Activated CD8-positive, alpha-beta memory T cell treated with anti-CD3 and anti-CD28 coated beads for 48 hours (primary cell): ENCODE measurements at regions not wholly inside any gene's neighbourhood (a gene's known extent, or its start where the extent isn't known, plus 50 kb on each side); places are given as distances from the start of the nearest gene placed in this dataset.

ENCODE experiments used
- DNase-seq, 3 experiments: peaks; one replicate each; pipeline ENCODE4 v3.0.0-alpha.2; 2020; ENCODE audit warnings: low read depth in 2 of 3, low spot score in 2 of 3

- DNase-seq = no peak
These were observed 98.9 kb upstream of the WNT4 start for GRCh38 chr1:22241811-22242210.

GRCh38 chr1:22245100-22245650, 102.3 kb upstream of the WNT4 start:
- no peak for DNase-seq

- no peak for DNase-seq
These were observed 102.8 kb upstream of the WNT4 start for GRCh38 chr1:22245726-22246125.

- no peak for DNase-seq
These were observed 104.0 kb upstream of the WNT4 start for GRCh38 chr1:22246755-22247480.

- DNase-seq = no peak
These were observed 104.8 kb upstream of the WNT4 start for GRCh38 chr1:22247527-22248245.

- no peak for DNase-seq
These were observed 105.8 kb upstream of the WNT4 start for GRCh38 chr1:22248746-22249145.

GRCh38 chr1:22249928-22250680, 107.2 kb upstream of the WNT4 start:
- DNase-seq = no peak

- no peak for DNase-seq
These were observed 107.8 kb upstream of the WNT4 start for GRCh38 chr1:22250724-22251123.

GRCh38 chr1:22252251-22252650, 109.4 kb upstream of the WNT4 start:
- DNase-seq = no peak

GRCh38 chr1:22253012-22253790, 110.3 kb upstream of the WNT4 start:
- DNase-seq = no peak

- no peak for DNase-seq
These were observed 111.9 kb upstream of the WNT4 start for GRCh38 chr1:22254756-22255155.

GRCh38 chr1:22255341-22256212, 112.7 kb upstream of the WNT4 start:
- no peak for DNase-seq

GRCh38 chr1:22256213-22256512, 113.3 kb upstream of the WNT4 start:
- DNase-seq = no peak

- no peak for DNase-seq
These were observed 114.7 kb upstream of the WNT4 start for GRCh38 chr1:22257290-22258275.

- DNase-seq = no peak
These were observed 115.8 kb upstream of the WNT4 start for GRCh38 chr1:22258698-22259097.

GRCh38 chr1:22259551-22260282, 116.8 kb upstream of the WNT4 start:
- no peak for DNase-seq

- no peak for DNase-seq
These were observed 118.0 kb upstream of the WNT4 start for GRCh38 chr1:22260860-22261432.

GRCh38 chr1:22261580-22261979, 118.7 kb upstream of the WNT4 start:
- no peak for DNase-seq
